Amniotic epithelial cell (primary cell): ENCODE measurements at regions not wholly inside any gene's neighbourhood (a gene's known extent, or its start where the extent isn't known, plus 50 kb on each side); places are given as distances from the start of the nearest gene placed in this dataset.

Experiments used
- DNase-seq: peaks from one replicate; pipeline ENCODE4 v3.0.0-alpha.2; 2010; ENCODE audit warnings: low read depth

DNA sequence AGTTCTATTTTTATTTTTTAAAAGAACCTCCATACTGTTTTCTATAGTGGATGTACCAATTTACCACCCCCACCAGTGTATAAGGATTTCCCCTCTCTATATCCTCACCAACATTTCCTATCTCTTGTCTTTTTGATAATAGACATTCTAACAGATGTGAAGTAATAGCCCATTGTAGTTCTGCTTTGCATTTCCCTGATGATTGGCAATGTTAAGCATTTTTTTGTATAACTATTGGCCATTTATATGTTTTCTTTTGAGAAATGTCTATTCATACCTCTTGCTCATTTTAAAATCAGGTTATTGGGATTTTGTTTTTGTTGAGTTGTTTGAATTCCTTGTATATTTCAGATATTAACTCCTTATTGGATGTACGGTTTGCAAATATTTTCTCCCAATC, 251.1 kb upstream of the HTR2C start:
- no peak for DNase-seq

- DNase-seq, result no peak
These were observed 249.4 kb upstream of the HTR2C start for GRCh38 chrX:114334473-114334982.

DNA sequence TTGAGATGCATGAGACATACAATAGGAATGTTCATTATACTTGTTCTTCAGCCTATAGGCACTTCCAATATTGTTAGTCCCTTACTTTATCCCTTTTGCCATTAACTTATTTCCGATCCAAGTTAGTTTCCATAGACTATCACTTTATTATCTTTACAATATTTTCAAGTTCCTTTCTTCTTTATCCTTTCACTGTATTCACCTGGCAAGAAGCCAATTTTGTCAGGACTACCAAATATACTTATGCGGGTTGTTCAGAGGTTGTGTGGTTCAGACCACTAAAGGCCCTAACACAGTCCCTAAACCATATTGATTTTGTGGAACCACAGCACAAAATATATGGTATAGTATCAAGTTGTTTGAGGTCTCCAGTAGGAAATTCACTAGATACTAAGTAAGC, 245.0 kb upstream of the HTR2C start:
- no peak for DNase-seq

DNA sequence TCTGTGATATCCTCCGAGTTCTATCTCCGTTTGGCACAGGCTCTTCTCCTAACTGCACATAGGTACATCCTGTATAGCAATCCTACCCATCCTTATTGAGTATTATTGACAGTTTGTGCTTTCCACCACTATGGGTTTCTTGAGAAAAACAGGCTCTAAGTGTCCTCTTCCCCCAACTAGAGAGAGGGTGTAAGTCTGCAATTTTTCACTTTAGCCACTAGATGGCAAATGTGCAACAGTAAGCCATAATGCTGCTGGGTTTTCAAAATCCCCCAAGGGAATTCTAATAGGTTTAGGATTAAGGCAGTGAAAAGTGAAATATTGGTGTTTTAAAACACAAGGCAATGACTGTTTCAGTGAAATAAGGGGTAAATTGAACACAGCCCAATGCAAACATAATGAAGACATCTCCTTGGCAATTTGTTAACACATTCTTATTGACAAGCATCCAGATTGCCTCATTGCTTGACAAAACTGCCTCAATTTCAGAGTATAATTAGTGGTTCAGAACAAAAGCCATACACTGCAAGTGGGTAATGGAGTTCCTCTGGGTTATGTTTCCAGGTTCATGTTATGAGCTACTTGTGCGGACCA, 239.0 kb upstream of the HTR2C start:
- DNase-seq, result peak; percentile 5

- DNase-seq, result no peak
These were observed 222.7 kb upstream of the HTR2C start for GRCh38 chrX:114361076-114361725.

- no peak for DNase-seq
These were observed 220.5 kb upstream of the HTR2C start for GRCh38 chrX:114363346-114363745.

DNA sequence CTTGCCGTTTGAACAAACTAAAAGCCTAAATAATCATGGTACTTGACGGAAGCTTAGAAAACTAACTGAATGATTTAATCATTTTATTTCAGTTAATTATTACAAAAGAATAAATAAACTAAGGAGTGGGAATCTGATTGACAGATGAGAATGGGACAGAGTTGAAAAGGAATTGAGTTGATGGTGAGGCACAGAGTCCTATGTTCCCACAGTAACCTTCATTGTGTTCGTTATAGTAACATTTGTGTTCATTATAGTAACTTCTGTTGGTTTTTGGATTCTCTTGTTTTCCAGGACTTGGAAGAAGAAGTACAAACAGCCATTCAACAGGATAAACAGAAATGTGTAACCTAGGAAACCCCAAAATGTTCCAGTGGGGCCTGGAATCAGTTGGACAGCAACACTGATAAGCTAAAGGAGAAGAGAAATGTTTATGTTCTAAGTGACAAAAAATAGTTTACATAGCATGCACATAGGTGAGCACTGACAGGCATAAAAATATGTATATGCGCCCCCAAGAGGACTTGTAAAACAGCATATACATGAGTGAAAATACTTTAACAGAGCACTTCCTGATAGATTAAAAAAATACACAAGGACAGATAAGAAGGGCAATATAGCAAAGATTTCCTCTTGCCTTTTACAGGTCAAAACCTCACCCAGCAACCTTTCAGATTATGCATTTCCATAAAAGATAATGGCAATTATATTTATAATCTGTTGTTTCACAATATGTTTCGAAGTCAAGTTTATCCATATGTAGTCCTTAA, 218.6 kb upstream of the HTR2C start:
- DNase-seq, result no peak

DNA sequence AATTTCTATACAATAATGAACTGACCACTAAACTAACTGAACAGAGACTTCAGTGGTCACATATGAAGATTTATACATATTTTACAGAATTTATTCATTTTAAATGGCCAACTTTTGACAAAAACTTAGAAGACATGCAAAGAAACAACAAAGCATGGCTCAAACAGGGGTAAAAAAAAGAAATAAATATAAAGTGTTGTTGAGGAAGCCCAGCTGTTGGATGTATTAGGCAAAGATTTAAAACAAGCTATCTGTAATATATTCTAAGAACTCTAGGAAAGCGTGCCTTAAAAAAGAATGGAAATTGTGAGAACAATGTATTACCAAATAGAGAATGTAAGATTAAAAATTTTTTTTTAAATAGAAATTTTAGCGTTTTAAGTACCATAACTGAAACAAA, 210.9 kb upstream of the HTR2C start:
- DNase-seq, result no peak

- DNase-seq, result no peak
These were observed 193.6 kb upstream of the HTR2C start for GRCh38 chrX:114390251-114390796.
